ENCODE measurements at regions not wholly inside any gene's neighbourhood (a gene's known extent, or its start where the extent isn't known, plus 50 kb on each side); places are given as distances from the start of the nearest gene placed in this dataset.

DNA sequence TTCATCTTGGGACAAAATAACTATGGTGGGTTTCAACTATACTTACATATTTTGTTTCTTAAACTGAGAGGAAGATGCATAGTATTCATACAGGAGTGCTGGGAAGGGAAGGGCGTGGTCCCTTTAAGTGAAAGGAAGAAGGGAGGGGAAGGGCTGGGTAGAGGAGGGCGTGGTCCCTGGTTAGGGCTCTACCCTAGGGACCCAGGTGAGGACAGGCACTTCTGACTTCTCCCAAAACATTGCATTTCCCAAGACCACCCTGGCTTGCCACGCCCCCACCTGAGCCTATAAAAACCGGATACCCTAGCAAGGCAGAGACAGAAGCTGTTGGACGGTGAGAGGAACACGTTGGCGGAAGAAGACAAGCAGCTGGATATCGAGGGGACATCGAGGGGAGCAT lies 157.6 kb upstream of the PLXNA4 start:
- intact Hi-C loops (cut with DNase I) = loop anchor here in 1 of 2 donors (5.0 kb wide), 1 partner anchor 1033 kb away; no protein-coding TSS in a partner anchor
- no peak for DNase-seq (ENCODE audit: low spot score)

DNA sequence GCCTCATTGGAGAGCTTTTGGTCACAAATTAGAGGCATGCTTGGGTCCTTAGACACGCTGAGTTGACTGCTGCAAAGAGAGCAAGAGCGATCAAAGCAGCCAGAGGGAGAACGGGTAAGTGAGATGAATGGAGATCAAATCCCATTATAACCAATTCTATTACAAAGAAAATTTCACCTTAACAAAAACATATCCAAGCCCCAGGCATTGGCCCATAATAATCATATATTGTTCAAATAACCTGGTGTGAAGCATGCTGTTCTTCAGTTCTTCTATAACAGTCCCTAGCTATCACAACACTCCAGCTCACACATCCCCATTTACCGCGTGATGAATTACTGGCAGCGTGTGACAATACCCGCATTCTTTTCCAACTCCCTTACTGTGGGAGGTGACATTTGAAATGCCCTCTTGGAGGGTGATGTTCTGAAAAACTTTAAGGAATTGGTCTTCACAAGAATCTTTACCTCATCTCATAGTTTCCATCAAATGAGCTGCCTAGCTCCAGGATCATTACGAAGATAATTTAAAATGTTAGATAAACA lies 156.1 kb upstream of the PLXNA4 start:
- intact Hi-C loops (cut with DNase I) = loop anchor here in 1 of 2 donors (5.0 kb wide), 1 partner anchor 1035 kb away; no protein-coding TSS in a partner anchor
- DNase-seq (ENCODE audit: low spot score) = no peak

DNA sequence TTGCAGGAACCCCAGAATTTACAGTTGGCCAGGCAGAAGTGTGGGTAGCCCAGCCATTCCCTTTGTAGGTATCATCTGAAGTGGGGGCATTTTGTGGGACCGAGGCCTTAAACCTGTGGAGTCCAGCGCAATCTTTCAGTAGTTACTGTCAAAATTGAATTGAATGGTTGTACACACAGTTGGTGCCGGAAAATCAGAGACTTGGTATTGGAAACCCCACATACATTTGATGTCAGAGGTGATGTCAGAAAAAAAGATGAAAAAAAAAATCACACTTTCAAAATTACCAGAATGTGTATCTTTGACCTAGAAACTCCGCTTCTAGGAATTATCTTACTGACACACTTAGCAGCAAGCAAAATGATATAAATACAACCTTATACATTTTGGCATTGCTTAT lies 153.8 kb upstream of the PLXNA4 start:
- intact Hi-C loops (cut with DNase I) = loop anchor here in 1 of 2 donors (5.0 kb wide), 1 partner anchor 1037 kb away; no protein-coding TSS in a partner anchor
- no peak for DNase-seq (ENCODE audit: low spot score)

DNA sequence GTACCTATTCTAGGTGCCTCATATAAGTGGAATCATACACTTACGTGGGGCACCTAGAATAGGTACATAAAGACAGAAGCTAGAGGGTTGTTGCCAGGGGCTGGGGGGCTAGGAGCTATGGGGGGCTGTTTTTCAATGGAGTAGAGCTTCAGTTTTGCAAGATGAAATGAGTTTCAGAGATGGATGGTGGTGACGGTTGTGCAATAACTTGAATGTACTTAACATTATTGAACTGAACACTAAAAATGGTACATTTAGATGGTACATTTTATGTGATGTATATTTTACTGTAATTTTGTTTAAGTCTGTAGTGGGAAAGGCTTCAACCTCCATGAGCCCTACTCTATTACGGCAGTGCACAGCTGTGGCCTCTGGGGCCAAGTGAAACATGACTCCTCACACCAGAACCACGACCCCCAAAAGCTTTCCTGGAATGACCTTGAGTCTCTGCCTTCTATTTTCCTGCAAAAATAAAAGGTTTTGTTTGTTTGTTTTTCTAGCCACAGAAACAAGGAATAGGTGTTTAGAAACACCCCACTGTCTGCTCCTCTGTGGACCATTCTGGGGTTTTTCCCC lies 147.3 kb upstream of the PLXNA4 start:
- intact Hi-C loops (cut with DNase I) = no loop called here
- no peak for DNase-seq (ENCODE audit: low spot score)

DNA sequence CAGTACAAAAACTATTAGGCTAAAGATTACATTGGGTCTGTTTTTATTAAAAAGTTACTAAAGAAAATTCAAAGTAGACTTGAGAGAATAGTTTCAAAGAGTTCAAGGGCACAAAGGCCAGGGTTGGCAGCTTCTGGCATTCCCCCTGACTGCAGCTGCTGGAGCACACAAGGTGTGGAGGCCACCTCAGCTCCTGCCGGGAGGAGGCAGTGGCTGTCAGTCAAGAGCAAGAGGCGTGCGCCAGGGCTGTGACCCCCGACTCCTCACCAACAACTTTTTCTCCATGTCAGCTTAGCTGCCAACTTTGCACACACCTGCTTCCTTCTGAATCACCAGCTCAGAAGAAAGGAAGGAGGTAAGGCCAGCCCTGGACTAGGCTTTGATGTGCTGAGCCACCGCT lies 144.6 kb upstream of the PLXNA4 start:
- DNase-seq (ENCODE audit: low spot score) = no peak
- intact Hi-C loops (cut with DNase I) = no loop called here

DNA sequence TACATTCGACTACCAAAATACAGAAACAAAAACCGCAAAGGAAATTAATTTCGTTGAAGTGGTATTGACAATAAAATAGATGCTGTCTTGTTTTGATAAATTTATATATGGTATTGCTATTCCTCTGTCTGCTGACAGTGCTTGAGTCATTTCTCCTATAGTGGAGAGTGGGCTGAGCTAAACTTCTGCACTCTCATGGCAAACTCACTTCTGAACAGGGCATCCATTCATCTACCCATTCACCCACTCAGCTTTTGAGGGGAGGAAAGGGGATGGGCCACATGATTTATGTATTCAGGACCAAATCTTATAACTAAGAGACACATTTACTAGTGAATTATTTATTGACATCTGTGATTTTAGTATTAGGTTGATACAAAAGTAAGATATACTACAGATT lies 137.6 kb upstream of the PLXNA4 start:
- intact Hi-C loops (cut with DNase I) = no loop called here
- no peak for DNase-seq (ENCODE audit: low spot score)

DNA sequence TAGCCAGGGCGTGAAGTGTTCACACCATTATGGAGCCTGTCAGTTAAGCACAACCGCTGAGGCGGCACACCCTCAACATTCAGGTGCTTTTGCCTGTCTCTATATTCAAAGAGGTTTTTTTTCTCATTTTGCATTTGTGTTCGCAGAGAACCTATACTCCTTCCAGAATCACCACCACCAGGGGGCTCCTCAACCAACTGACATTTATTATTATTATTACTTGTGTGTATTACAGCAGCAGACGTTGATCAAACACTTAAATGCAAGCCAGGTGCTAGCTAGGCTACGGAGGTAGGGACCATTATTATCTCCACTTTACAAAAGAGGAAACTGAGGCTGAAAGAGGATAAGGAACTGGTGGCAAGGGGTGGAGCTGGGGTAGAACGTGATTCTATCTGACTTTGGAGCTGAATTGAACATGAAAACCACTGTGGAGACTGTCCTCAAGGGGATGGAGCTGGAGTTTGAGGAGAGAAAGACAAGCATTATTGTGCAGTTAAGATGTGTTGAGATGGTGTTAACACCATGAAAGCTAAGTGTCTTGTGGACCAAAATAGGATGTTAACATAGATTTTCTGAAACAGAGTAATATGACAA lies 133.8 kb upstream of the PLXNA4 start:
- intact Hi-C loops (cut with DNase I) = loop anchor here in 1 of 2 donors (2.0 kb wide), 1 partner anchor 165 kb away; no protein-coding TSS in a partner anchor
- no peak for DNase-seq (ENCODE audit: low spot score)

DNA sequence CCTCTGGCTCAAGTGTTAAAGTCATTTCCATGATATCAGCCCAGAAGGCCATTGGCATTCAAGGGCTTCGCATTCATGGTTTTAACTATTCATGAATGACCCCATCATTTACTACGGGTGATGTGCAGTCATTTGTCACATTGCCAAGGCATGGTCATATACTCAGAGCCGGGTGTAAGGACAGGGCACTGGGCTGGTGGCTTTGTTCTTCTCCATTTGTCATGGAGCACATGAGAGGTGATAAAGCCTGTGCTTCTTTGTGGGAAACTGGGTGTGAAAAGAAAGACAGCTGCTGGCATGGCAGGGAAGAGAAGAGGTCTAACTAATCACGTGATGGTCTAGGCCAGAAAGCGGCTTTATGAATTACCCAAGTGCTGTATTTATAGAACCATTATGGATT lies 132.2 kb upstream of the PLXNA4 start:
- no peak for DNase-seq (ENCODE audit: low spot score)
- intact Hi-C loops (cut with DNase I) = loop anchor here in 1 of 2 donors (2.0 kb wide), 1 partner anchor 164 kb away; no protein-coding TSS in a partner anchor

DNA sequence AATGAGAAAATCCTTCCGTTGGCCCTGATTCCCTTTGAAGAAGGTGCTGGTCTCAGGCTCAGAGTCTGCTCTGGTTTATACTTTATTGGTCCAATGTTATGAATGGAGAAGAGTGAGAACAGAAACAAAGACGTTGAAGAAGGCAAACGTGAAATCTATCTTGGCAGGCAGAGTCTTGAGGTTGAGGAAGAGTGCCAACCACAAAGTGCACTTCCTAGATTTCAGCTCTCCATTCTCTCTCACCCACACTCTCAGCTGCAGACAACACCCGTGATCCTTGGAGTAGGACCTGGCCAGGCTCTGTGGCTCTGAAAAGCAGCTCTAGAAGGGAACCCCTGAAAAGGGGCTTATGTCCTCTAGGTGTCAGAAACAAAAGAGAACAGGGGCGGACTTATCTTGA lies 128.9 kb upstream of the PLXNA4 start:
- no peak for DNase-seq (ENCODE audit: low spot score)
- intact Hi-C loops (cut with DNase I) = no loop called here

DNA sequence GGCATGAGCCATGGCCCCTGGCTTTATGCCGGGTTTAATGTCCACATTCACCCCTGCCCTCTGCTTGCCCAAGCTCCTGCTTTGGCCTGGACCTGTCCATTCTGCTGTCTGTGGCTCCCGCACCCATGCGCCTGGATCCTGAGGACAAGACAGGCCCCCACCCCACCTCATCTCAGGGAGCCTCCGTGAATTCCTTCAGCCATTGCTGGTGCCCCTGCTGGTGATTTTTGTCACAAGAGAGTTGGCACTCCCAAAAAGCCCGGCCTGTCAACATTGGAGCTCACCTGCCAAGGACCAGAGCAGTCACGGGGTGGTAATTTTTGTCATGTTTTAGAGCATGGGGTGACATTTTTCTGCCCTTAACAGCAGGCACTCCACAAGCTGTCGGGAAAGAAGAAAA lies 127.5 kb upstream of the PLXNA4 start:
- no peak for DNase-seq (ENCODE audit: low spot score)
- intact Hi-C loops (cut with DNase I) = no loop called here

DNA sequence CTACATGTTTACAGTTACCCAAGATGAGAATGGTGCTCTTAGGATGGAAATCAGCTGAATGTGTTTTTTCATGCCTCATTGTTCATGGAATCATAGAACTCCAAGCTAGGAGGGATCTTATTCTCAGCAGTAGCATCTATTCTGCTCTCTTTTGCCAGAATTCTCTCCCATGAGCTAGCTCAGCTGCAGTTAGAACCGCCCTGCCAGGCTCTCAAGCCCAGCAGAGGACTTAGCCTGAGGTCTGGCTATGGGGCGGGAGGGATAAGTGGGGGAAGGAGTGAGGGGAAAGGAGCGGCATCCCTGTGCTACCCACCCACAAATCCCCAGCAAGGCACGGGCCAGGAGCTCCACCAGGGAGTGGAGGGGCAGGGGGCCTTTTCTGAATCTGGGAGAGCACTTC lies 120.7 kb upstream of the PLXNA4 start:
- intact Hi-C loops (cut with DNase I) = no loop called here
- DNase-seq (ENCODE audit: low spot score) = no peak

DNA sequence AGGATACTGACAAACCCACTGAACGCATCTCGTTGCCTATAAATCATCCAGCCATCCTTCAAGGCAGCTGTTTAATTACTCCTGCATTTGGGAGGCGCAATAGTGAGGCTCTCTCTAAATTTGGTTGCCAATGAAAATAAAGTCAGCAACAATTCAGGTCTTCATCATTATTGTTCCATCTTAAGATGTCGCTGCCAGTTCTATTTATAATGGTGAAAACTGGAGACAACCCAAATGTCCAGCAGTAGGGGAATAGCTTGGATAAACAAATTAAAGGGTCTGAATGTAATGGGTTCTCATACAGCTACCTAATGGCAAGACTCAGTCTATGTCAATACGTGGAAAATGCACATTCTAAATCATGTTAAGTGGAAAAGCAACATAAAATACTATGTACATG lies 120.1 kb upstream of the PLXNA4 start:
- intact Hi-C loops (cut with DNase I) = no loop called here
- DNase-seq (ENCODE audit: low spot score) = no peak

DNA sequence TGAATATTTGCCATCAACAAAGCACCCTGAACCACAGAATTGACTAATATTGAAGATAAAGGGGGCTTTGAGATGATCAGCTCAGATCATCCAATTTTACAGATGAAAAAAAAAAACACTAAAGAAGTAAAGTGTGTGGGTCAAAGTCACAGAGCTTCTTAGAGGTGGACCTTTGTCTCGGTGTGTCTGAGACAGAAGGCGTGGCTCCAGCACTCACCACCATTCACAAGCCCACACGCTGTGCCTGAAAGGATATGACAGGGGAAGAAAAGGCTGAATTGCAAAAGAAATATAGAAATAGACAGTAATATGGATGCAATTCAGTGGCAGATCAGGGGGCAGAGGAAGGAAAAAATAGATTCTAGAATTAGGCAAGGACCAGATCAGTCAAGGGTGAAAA lies 114.9 kb upstream of the PLXNA4 start:
- DNase-seq (ENCODE audit: low spot score) = no peak
- intact Hi-C loops (cut with DNase I) = no loop called here

DNA sequence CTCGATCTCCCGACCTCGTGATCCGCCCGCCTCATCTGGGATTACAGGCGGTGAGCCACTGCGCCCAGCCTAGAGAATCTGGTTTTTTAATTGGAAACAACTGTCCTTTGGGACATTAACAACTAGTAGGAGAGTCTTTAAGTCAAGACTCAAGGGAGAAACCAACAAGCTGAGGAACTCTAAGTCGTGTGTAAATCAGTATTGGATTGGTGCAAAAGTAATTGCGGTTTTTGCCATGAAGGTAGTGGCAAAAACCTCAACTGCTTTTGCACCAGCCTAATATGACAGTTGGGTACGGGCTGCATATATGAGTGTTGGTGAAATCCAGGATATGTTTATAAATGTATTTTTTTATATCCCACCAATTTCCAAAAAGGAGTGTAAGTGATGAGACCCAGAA lies 113.9 kb upstream of the PLXNA4 start:
- intact Hi-C loops (cut with DNase I) = no loop called here
- DNase-seq (ENCODE audit: low spot score) = no peak

DNA sequence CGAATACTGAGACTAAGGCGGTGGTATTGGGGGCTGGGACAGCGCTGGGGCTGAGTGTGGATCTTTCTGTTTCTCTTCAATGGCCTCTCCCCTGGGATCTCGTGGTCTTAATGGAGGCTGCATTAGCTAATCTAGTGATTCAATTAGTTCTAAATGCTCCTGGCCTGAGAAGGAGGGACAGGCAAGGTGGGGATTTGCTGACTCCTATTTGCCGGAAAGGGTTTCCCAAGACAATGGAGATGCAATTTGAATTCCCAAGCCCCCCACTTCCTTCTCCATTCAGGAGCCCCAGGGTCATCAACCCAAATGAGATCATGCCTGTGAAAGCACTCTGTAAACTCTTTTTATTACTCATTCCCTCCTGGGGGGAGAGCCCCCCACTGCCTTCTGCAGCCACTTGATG lies 111.7 kb upstream of the PLXNA4 start:
- DNase-seq (ENCODE audit: low spot score) = no peak
- intact Hi-C loops (cut with DNase I) = no loop called here

DNA sequence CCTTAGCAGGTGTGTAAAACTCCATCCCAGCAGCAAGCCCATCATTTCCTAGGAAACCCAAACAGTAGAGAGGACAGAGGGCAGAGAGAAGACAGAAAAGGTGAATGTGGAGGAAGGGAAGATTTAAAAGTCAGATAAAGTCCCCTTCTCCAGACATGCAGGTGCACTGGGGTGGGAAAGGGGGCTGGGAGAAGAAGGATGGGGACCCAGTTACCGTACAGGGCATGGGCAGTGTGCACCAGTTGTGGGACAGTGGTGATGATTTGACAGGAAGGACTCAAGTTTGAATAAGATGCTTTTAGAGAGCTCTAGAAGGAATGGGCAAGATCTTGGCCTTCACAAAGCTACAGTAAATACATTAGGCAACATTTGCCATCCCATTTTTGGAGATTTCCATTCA lies 110.7 kb upstream of the PLXNA4 start:
- DNase-seq (ENCODE audit: low spot score) = no peak
- intact Hi-C loops (cut with DNase I) = no loop called here

DNA sequence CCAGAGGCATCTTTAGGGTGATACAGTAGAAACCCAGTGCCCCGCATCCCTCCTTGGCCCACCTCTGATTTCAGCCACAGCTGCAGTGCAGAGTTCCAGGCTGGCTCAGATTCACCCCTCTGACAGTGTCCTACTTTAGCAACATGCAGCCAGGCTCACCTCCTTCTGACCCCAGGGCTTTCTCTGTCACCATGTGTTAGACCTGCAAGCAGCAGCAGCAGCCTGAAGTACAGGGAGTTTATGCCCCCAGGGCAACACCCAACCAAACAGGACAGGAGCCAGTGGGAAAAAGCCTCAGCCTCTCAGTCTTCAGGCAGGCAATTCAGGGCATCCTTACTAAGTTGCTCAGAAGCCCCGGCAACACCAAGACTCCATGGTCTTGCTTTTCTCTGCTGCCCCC lies 109.0 kb upstream of the PLXNA4 start:
- intact Hi-C loops (cut with DNase I) = no loop called here
- no peak for DNase-seq (ENCODE audit: low spot score)

DNA sequence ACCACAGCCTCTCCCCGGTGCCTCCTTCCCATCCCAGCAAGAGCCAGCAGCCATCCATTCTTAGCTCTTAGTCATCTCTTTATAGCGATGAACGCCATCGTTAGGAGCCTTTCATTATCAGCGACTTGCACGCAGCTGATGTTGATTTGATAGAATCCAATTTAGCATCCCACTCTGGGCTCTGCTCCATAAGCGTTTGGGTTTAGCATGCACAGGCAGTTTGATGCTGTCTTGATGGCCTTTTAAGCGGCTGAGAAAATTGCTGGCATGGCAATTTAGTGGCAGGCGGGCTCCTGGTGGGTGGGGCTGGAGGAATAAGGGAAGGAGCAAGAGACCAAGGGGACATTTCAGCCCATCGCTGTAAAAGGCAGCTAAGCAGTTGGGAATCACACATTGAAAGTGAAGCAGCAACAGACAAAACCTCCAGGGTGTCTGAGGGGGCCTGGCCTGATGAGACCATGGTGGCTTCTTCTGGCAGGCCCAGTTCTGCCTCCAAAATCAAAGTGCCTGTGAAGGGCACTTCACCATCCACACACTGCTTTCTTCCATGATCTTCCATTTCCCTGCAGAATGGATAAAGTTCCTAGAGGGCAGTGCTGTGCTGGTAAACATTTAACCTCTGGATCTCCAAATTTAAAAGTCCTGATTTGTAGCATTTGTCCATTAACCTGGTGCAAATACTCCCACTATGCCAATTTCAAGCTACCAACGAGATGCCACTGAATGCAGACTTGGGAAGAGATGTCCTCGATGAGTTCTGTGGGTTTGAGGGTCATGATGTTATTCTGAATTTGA lies 107.8 kb upstream of the PLXNA4 start:
- DNase-seq (ENCODE audit: low spot score) = no peak
- intact Hi-C loops (cut with DNase I) = no loop called here

DNA sequence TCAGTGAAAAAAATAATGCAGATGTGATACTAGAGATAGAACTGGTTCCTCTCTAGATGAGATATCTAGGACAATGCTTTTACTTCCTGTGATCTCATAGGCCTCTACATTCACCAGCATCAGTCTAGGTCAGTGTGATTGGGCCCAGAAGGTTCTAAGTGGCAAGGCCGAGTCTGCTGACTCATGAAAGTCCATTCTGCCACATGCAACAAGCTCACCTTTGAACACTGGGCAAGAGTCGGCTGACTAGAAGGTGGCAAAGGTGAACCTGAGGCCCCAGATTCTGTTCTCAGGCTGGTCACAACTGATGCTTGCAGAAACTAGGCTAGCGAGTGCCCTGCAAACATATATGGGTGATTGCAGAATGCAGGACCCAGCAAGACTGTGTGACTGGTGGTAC lies 105.7 kb upstream of the PLXNA4 start:
- DNase-seq (ENCODE audit: low spot score) = no peak
- intact Hi-C loops (cut with DNase I) = no loop called here

DNA sequence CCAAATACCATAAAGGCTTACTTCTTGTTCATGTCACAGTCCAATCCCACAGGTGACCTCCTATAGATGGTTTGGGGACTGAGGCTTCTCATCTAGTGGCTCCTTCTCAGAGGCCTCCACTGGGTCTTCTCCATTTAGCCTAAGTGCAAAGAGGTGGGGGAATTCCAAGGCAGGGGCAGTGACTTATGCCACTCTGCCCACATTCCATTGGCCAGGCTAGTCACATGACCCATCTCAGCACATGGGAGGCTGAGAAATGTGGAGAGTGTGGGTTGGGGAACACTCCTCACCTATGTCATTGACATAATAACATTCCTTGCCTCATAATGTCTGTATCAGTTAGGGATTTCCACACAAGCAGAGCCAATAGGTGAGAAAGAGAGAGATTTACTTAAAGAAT lies 104.3 kb upstream of the PLXNA4 start:
- intact Hi-C loops (cut with DNase I) = no loop called here

More for the DNA sequence above, 104.3 kb upstream of the PLXNA4 start:
- DNase-seq (ENCODE audit: low spot score) = no peak
